KG1 (cell line): ENCODE measurements at regions not wholly inside any gene's neighbourhood (a gene's known extent, or its start where the extent isn't known, plus 50 kb on each side); places are given as distances from the start of the nearest gene placed in this dataset.

ENCODE experiments used
- DNase-seq: peaks from one replicate; lab custom pipeline; 2025; lab: John Stamatoyannopoulos, UW

- no peak for DNase-seq
Measured at GRCh38 chr1:238112952-238113621, 222.4 kb upstream of the ZP4 start.

- no peak for DNase-seq
Measured at GRCh38 chr1:238111516-238111915, 220.8 kb upstream of the ZP4 start.

GRCh38 chr1:238111081-238111480 is 220.4 kb upstream of the ZP4 start:
- no peak for DNase-seq

DNA sequence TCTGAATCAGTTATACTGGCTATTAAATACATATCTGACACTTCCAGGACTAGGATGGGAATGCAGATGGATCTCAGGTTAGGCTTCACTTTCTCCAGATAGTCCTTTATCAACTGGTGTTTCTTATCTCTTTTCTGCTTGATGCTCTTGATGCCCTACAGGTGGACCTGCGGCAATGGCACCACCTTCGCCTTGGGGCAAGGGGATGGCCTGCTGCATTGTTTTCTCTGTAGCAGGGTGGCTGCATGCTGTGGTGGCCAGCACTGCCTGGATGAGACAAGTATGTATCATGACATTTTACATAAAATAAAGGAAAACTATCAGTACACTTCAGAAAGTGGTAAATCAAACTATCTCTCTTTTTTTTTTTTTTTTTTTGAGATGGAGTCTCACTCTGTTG is 217.7 kb upstream of the ZP4 start:
- no peak for DNase-seq

GRCh38 chr1:238107322-238107721 is 216.6 kb upstream of the ZP4 start:
- no peak for DNase-seq

DNA sequence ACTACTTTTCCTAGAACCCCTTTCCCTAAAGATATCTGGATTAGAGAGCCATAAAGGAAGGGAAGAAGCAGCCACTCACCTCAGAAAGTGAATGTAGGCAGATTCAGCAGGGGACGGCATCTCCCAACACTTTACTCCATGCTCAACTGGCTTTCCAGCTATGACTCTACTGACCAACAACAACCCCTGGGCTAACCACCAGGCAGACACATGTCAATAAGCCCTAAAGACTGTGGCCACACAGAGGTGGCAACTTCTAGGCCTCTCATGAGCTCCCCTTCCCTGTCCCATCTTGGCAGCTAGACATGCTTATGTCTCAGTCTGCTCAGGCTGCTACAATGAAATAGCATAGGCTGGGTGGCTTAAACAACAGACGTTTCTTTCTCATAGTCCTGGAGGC is 214.0 kb upstream of the ZP4 start:
- DNase-seq = no peak

GRCh38 chr1:238101923-238102322 is 211.2 kb upstream of the ZP4 start:
- no peak for DNase-seq

GRCh38 chr1:238099871-238100270 is 209.1 kb upstream of the ZP4 start:
- no peak for DNase-seq

DNA sequence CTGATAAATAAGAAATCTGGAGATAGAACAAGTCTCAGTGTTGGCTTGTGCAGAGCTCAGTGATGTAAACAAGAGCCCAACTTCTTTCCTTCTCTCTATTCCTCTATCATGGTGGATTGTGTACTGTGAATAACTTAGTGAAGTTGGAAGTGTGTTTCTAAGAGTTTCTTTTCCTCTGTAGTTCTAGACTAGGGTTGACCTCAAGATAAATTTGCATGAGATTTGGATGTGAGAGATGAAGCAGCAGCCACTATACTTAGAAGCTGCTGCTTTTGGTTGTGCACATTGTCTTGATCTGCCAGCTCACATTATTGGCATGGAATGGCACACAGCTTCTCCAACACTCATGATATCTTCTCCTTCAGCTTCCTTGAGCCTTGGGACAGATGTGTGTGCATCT is 198.9 kb upstream of the ZP4 start:
- DNase-seq = no peak

DNA sequence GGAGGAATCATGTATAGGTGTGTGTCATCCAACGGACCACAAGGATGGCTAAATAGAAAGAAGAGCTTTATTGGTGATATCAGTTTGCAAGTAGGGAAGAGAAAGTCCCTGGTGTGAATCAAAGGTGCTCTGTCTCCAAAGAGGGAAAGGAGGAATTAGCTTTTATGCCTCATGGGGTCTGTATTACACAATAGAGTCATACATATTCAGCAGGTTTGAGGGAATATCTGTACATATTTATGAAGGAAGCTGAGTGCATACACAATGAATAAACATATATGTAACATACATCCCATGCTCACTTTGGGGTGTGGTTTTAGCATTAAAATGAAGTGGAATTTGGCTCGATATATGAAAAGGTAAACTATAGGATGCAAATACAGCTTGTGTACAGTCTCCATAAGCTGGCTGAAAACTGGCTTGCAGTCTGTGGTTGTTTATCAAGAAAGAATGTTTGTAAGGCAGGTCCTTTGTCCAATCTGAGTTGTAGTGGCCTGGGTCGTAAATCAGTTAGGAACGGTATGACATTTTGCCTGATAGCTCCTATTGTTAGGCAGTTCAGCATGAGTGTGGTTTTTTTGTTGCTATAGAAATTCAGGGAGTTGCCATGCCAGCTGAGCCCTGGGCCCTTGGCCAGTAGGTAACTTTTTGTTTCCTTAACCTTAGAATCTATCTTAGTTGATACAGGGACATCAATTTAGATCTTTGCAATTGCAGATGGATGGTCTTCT is 198.0 kb upstream of the ZP4 start:
- no peak for DNase-seq

DNA sequence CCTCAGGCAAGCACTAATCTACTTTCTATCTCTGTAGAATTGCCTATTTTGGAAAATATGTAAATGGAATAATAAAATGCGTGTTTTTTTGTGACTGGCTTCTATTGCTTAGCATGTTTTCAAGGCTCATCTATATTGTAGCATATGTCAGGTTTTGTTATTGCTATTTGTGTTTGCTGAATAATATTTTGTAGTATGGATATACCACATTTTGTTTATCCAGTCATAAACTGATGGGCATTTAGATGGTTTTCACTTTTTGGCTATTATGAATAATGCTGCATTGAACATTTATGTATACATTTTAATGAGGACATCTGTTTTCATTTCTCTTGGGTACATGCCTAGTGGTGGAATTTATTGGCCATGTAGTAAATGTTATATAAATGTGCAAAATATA is 183.3 kb upstream of the ZP4 start:
- DNase-seq = no peak

DNA sequence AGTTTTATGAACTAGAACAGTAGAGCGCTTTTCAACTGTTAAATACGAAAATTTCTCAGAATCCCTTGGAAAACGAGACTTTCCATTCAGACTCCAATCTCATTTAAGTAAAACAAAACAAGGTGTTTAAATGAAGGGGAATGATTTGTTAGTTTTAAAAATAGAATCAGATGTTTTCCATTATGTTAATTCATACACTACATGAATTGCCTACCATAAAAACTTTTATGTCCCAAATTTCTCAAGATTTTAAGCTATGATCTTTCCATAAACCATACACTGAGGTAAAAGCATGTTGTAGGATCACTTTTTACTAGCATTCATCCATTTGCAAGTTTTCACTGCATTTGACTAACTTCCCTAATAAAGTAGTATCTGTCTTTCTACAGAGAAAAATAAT is 180.3 kb upstream of the ZP4 start:
- DNase-seq = no peak

GRCh38 chr1:238063454-238063853 is 172.7 kb upstream of the ZP4 start:
- DNase-seq = no peak

- DNase-seq = no peak
Measured at GRCh38 chr1:238061967-238062613, 171.4 kb upstream of the ZP4 start.

GRCh38 chr1:238060061-238060460 is 169.3 kb upstream of the ZP4 start:
- DNase-seq = no peak

DNA sequence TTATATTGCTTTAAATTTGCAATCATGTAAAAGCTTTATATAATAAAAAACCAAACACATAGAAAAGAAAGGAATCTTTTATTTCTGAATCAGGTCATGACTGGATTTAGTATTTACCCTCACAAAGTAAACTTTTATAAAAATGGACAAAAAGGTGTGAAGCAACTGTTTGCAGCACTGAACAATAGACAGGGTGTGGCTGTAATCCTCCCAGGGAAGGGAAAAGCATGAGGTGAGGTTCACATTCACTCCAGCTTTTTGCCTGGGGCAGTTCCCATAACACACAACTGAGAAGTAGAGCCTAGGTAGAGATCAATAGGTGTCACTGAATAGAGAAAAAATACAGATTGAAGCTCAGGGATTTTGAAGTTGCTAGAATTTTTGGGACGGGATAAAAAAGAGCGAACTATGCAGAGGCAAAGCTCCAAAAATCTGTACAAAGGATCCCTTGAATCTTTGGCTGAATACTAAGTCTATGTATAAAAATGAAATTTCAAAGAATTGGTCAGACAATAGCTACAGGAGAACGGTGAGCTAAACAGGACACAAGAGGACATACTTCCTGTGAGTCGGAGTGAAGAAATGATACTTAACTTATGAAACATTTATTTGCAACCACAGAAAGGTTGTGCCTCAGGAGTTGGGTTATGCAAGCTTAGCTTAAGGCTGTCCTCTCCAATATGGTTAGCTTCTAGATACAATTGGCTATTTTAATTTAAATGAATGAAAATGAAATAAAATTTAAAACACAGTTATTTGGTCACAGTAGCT is 162.0 kb upstream of the ZP4 start:
- DNase-seq = no peak

DNA sequence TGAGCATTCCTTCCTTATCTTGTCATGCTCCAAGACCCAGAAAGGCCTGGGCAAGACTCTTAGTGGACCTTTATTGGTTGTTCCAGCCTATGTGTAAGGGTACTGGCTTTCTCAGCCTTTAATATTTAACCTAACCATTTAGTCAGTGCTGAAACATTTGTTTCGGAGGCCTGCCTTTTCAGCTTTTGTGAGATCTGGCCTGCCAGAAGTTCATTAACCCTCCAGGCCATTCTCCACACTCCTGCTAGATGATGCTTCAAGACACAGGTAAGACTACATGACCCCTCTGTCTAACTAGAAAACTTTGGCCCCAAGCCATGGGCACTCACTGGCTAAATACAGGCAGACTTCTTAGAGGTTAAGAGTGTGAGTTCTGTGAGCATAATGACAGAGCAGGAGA is 138.4 kb upstream of the ZP4 start:
- no peak for DNase-seq

DNA sequence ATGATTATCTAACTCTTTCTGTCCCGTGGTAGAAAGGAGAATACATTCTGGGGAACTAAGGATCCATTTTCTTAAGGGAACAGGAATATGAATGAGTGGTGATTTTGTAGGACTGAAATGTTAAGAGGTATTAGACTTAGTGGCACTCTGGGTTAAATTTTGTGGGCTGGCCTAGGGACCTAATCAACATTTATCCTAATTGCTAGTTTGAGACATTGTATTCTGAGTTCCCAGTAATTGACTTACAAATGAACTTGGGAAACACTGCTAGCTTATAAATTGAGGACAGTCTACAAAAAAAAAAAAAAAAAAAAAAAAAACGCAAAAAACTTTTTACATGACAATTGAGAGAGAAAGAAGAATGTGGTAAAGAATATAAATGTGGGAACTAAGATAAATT is 136.6 kb upstream of the ZP4 start:
- DNase-seq = no peak

DNA sequence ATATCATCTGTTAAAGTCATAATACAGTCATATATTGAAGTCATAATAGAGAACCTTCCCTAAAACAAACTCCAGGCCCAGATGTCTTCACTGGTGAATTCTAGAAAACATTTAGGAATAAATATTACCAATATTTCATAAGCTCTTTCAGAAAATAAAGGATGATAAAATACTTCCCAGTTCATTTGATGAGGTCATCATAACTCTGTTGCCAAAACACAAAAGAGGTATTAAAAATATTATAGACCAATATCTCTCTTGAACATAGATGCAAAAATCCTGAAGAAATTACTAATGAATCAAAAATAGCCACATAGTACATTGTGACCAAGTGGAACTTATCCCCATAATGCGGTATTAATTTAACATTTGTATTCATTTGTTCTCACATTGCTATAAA is 132.4 kb upstream of the ZP4 start:
- no peak for DNase-seq

DNA sequence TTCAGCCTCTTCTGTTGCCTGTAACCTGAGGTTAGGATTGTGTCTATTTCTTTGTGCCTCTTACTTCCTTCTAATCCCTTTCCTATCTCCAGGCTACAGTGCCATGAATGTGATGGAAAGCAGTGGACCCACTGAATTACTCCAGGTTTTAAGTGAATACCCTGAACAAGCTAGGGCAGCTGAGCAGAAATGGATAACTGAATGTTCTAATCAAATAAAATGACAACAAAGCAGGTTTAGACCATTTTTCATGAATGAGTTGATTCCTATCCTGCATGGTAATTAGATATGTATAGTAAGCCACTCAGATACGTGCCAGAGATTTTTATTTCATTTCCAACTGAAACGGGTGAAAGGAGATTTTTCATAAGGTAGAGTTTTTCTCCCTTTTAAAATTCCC is 127.5 kb upstream of the ZP4 start:
- DNase-seq = no peak

- no peak for DNase-seq
Measured at GRCh38 chr1:238006779-238007178, 116.1 kb upstream of the ZP4 start.

GRCh38 chr1:238005116-238005515 is 114.4 kb upstream of the ZP4 start:
- DNase-seq = no peak

- no peak for DNase-seq
Measured at GRCh38 chr1:238001818-238002217, 111.1 kb upstream of the ZP4 start.
